ENCODE measurements at regions not wholly inside any gene's neighbourhood (a gene's known extent, or its start where the extent isn't known, plus 50 kb on each side); places are given as distances from the start of the nearest gene placed in this dataset.
"Not testable (repeated sequence)": the region's sequence is repeated elsewhere in the genome, so short reads cannot be mapped to it uniquely, and the experiment has no call there.

DNA sequence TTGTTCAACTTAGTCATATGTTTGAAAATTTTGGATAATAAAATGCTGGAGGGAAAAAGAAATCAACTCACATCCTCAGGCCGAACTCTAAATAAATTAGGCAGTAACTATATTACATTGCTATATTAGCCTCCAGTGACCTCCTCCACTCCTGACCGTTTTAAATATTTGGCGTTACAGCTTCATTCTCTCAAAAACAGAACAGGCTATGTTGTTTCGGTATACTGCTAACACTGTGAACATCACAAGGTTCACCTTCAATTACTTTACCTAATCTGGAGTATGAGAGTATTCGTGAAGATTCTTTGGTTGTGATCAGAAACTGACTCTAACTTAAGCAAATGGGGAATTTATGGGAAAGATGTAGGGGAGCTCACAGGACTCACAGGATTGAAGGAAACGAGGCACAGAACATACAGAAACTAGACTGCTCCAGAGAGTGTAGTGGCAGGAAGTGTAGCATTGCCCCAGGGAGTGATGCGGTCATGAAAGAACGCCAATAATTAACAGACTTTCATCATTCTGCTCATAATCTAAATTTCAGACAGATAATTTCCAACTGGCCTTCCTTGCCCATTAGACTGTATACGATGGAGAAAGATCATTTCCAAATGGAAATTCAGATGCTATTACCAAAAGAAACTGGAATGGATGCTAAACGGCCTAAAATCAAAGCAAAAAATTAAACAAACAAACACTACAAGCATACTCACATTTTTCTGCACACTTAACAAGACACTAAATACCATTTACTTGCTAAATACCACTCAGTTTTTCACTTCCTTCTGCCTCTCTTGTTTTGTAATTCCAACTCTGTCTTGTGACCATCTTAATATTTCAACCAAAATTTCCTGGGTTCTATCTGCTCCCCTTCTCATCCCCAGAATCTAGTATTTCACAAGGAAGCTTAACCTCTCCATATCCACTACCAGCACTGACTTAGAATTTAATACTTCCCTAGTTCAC lies 110.1 kb upstream of the LPAR1 start:
- DNase-seq (ENCODE audit: low spot score) = no peak

DNA sequence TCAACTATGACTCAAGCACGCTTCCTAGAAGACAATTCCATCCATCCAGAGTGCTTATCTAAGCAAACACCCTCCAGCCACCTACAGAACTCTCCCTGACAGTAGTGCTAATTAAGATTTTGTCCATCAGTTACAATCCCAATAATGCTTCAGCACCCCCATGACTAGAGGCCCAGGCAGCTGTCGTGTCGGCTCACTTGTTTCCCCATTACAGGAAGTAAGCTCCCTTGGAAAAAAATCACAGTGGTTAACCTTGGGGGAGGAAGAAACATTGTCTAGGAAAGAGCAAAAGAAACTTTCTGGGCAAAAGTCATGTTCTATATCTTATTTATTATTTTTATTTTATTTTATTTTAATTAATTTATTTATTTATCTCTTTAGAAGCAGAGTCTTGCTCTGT lies 108.8 kb upstream of the LPAR1 start:
- no peak for DNase-seq (ENCODE audit: low spot score)

DNA sequence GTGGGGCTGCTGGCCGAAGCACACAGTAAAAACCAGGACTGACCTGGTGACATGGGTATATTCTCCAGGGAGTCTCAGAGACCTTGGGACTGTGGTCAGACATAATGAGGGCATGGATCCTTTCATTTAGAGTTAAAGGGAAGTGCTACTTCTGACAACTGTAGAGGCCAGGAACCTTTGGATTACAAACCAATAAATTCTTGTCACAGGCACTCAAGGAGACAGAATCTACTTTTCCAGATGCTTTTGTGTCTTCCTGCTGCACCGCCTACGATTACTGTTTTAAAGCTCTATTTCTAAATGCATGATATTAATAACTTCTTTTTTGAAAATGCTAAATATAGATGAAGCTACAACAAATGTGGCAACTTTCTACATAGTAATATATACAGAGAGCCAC lies 106.5 kb upstream of the LPAR1 start:
- DNase-seq (ENCODE audit: low spot score) = no peak

DNA sequence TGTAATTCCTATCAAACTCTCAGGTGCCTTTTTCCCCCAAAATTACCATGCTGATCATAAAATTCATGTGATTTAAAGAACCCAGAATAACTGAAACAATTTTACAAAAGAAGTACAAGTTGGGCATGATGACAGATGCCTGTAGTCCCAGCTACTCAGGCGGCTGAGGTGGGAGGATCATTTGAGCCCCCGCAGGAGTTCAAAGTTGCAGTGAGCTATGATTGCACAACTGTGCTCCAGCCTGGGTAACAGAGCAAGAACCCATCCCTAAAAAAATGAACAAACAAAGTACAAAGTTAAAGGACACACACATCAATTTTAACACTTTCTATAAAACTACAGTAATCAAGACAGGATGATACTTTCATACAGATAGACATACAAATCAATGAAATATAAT lies 97.9 kb upstream of the LPAR1 start:
- DNase-seq (ENCODE audit: low spot score) = no peak

DNA sequence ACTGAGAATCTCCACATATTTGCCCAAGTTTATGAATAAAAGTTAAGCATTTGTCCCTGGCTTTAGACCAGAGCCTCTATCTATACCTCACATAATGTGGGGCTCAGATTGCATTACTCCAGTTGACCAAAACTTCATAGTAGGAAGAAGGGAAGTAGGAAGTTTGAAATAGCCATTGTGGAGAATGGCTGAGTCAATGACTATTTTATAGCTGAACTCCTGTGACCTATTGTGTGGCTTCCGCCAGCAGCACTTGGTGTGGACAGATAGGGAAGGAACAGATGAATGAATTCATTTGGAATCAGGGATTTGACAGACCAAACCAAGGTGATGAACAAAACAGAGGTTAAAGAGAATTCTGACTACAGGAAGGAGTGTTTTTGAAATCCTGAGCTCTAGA lies 92.9 kb upstream of the LPAR1 start:
- no peak for DNase-seq (ENCODE audit: low spot score)

DNA sequence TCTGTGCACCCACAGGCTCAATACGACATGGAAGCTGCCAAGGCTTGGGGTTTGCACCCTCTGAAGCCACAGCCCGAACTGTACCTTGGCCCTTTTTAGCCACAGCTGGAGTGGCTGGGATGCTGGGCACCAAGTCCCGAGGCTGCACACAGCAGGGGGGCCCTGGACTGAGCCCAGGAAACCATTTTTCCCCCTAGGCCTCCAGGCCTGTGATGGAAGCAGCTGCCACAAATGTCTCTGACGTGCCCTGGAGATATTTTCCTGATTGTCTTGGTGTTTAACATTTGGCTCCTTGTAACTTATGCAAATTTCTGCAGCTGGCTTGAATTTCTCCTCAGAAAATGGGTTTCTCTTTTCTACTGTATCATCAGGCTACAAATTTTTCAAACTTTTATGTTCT lies 82.3 kb upstream of the LPAR1 start:
- DNase-seq (ENCODE audit: low spot score) = no peak

DNA sequence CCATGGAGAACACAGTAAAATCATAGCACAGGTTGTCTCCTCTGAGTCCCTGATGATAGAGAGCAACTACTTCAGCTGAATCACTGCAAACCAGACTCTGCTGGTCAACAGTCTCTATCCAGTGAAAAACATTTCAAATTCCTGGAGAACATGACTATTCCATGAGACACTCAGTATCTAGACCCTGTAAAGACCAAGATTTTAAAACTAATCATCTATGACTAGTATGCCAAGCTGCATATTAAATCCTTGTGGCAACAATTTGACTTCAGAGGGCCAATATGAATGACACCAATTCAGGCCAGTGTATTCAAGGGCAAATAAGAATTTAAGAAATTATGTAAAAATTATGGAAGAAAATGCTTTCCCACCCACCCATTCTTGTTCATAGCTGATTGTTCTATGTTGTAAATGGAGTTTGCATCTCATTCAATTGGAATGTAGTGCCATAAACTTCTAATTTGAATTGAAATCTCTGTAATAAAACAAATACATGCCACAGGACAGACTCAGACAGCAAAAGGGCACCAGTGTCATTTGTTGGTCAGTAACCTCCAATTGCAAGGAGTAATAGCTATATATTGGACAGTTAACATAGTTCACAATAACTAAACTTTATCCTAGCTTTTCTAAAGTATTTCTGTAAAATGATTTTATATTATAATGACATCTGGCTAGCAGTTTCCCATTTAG lies 80.1 kb upstream of the LPAR1 start:
- DNase-seq (ENCODE audit: low spot score) = no peak

DNA sequence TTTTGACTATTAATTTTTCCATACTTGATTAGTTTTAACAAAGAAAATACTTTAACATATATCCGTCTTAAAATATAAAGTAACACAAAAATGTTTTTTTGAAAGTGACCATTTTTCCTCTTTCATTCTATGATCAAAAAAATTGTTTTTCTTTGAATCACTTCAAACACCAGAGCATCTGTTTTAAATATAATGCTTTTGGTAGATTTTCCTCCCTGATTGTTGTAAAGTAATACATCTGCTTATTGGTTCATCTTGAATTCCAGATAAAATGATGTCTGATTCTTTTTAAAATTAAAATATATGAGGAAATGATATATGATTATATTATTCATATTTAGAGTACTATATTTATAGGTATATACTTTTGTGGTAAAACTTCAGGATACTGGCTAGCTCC lies 76.2 kb upstream of the LPAR1 start:
- no peak for DNase-seq (ENCODE audit: low spot score)

DNA sequence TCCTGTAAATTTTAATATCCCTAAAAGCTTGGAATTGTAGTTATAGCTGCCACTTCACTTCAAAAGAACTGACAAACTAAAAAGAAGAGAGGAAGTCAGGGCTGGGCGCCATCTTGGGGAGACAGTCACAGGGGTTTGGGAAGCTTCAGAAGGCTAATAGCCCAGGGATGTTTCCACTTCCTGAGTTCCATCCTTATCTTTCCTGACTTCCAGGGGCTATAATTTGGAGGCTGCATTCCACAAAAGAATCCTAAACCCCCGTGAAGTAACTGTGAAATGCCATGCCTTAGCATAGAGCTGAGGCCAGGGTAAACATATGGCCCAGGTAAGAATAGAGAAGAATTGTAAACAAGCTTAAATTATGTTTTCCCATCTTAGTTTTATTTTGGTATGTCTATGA lies 75.4 kb upstream of the LPAR1 start:
- DNase-seq (ENCODE audit: low spot score) = no peak

DNA sequence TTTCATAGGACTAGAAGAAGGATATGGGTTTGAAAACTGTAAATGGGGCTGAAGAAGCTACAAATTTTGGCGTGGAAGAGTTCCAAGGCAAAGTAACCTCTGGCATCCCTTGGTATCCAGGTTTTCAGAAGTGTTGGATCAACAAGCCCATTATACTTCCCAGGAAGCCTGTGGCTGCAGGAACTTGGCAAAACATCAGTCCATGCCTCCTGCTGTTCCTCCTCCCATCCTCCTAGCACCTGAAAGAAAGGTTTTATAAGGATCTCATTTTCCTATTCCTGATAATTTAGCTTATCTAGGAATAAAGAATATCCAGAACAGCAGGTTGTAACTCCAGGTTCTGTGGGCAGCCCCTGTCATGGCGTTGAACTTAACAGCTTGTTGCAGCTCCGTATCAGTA lies 72.5 kb upstream of the LPAR1 start:
- DNase-seq (ENCODE audit: low spot score) = no peak

DNA sequence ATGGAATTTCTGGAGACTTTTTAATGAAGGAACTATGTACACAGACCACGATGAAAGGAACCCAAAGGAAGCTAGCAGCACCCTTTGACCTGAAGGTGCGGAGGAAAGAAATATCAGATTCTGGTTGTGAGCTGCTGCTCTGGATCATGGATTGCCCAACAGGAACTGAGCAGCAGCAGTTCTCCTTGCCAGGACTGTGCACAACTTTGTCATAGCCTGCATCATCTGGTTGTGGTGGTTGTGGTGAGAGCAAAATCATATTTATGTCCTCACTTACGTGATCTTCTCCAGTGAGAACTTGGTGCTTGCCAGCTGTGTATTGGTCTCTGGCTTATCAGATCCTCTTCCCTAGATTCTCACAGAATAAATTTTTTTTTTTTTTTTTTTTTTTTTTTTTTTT lies 70.7 kb upstream of the LPAR1 start:
- no peak for DNase-seq (ENCODE audit: low spot score)

DNA sequence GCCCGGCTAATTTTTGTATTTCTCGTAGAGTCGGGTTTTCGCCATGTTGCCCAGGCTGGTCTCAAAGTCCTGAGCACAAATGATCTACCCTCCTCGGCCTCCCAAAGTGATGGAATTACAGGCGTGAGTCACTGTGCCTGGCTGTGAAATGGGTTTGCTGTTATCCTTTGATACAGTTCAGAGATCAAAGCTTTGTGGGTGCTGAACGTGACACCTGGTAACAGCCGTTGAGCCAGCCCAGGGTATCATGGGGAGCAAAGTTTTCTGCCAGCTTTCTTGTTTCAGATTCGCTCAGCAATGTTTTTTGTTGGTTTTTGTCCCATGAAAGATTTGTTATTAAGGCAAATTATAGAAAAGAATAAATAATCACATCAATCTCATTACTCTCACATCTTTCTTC lies 68.9 kb upstream of the LPAR1 start:
- no peak for DNase-seq (ENCODE audit: low spot score)

DNA sequence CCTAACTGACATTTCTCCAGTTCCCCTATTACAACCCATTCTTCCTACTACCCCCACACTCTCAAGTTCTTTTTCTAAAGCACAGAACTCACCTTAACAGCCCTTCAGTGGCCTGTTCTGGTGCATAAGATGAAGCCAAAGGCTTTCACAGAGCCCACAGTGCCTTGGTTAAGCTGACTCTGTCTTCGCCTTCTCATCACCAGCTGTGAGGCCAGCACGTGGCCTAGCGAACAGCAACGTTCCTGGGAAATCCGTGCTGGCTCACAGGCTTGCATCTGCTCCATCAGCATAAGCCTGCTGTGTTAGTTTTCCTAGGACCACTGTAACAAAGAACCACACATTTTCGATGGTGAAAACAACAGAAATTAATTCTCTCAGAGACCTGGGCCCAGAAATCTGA lies 67.9 kb upstream of the LPAR1 start:
- DNase-seq (ENCODE audit: low spot score) = no peak

DNA sequence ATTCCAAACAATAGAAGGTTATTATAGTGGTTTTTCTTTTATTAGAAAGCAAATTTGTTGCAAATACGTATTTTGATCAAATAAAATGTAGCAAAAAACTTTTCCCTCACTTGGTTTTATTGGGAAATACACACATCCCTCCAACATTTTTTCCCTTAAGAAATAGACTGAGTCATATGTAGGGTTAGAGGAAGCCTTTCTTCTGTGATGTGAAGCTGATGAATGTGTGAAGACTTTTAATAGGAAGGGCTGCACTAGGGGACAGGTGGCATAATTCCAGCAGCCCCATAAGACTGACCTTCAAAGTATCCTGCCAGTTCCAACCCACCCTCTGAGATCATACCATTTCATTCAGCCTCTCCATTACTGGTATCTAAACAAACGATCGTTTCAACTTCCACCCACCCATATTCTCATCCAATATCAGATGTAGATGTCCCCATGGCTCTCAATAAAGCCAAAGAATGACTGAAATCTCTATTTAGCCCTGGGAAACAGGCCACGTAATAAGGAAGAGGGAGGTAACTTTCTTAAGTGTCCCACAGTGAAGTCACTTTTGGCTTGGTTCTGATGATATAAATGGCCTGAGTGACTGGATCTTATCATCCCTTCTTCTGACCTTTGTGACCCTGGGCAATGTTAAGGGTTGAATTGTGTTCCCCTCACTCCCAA lies 64.7 kb upstream of the LPAR1 start:
- no peak for DNase-seq (ENCODE audit: low spot score)

DNA sequence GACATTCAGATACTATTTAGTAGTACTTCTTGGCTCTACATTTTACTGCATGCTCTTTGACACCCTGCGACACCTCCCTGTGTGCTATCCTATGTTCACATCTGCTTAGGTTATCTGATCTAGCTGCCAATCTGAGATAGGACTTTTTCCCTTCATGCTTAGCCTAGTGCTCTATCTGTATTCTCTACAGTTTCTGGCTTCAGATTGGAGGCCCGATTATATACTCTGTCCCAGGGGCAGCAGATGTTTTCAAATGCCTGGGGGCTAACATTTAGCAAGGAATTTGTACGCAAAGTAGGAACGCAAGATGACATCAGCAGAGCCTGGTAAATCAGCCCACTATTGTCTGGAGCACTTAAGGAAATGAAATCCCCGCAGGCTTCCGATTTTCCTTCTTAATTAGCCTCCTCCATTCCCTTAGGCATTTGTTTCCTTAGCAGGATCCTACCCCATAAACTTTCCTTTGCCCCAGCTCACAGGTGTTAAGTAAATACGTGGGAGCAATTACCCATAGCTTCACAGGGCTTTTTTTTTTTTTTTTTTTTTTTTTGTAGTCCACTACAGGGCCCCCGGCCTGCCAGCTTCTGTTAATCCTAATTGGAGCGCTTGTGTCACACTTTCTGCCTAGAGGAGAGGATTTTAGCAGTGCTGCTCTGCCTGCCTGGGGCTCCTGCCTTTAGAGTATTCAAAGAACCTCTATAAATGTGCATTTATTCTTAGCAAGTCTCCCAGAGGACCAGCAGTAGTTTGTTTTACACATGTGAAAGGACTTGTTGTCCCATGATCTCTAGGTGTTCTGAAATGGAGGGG lies 61.1 kb upstream of the LPAR1 start:
- DNase-seq (ENCODE audit: low spot score) = no peak

DNA sequence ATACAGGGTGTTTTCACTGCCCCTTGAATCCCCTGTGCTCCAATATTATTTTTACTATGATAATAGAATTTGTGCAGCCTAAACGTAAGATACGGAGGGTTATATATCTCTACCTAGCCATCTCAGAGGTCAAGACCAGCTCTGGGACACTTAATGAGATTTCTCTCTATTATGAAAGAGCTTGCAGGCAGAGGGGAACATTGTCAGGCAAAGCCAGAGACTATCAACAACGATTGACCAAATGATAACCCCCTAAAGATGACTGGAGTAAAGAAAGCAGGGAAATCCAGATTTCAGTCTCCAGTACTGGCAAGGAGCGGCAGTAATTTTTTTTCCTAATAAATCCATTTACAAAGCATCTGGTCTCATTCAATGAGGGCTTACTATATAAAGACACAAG lies 59.8 kb upstream of the LPAR1 start:
- DNase-seq (ENCODE audit: low spot score) = no peak

DNA sequence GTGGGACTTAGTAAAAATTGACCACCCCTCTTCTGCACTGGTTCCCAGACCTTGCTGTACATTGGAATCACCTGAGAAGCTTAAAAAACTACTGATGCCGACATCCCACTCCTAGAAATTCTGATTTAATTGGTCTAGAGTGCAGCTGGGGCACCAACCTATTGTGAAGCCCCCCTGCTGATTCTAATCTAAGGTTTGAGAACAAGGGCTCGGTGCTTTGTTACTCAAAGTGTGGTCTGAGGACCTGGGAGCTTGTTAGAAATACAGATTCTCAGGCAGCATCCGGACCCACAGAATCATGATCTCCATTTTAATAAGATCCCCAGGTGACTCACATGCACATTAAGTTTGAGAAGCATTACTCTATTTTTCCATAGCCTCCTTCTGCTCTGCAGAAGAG lies 57.8 kb upstream of the LPAR1 start:
- no peak for DNase-seq (ENCODE audit: low spot score)

DNA sequence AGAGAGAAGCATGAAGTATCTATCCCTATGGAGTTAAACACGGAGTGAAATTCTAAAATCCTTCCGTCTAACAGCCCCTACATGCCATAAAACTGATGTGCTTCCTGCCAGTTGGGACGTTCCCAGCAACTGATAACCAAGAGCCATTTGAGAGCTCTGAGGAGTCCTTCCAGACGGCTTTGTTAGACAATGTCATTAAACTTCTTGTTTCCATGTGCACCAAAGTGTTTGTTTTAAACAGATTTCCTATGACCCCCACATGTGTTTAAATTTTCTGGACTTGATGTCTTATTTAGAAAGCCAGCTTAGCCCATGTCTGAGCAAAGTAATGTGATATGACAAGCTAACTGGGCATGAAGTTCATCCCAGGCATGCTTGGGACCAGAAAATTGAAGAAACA lies 57.2 kb upstream of the LPAR1 start:
- no peak for DNase-seq (ENCODE audit: low spot score)

DNA sequence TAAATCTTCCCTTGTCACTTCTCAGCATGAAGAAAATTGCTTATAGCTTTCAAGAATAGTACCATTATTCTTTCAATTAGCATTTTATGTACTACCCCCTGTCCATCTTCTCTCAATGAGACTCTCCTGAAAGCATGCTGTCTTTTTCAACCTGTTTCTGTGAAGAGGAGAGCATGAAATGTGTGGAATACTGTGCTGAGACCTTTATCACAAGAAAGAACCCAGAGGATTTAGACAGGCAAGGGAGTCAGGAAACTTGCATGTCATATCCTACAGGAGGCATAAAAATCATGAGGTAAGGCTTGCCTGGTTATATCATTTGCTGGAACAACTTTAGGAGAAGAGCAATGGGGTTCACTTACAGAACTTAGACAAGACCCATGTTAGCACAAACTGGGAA lies 56.7 kb upstream of the LPAR1 start:
- DNase-seq (ENCODE audit: low spot score) = no peak

DNA sequence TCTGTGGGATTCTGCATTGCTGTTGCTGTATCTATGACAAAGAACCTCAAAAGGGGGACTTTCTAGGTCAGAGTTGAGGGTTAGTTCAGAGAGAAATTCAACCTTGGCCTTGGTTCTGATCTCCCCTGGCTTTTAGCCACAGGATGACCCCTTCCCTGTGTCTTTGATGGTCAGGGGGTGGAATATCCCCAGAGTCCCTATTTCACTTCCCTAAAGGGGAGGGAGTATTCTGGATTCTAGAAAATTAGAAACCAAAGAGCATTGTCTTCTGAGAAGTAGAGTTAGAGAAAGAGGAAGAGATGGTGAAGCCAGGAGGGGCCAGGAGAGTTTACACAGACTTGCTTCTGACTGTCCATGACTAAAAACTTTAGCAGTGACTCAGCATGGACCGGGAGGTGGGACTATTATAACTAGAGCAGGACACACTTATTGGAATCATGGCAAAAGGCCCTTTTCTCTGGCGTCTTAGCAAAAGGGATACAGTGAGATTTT lies 56.2 kb upstream of the LPAR1 start:
- DNase-seq (ENCODE audit: low spot score) = peak; percentile 25

DNA sequence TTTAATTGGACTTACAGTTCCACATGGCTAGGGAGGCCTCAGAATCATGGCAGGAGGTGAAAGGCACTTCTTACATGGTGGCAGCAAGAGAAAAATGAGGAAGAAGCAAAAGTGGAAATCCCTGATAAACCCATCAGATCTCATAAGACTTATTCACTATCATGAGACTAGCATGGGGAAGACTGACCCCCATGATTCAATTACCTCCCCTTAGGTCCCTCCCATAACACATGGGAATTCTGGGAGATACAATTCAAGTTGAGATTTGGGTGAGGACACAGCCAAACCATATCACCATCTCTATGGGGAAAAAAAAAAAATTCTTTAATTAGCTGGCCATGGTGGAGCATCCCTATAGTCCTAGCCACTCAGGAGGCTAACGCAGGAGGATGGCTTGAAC lies 53.9 kb upstream of the LPAR1 start:
- not testable (repeated sequence) for DNase-seq (ENCODE audit: low spot score)

Data from mucosa of gallbladder (tissue), 1 donor.